NCI-H2196 treated with DMSO at 0.1 percent for 48 hours (cell line): ENCODE measurements at regions not wholly inside any gene's neighbourhood (a gene's known extent, or its start where the extent isn't known, plus 50 kb on each side); places are given as distances from the start of the nearest gene placed in this dataset.
"Not testable (repeated sequence)": the region's sequence is repeated elsewhere in the genome, so short reads cannot be mapped to it uniquely, and the experiment has no call there.

ENCODE experiments used
- DNase-seq: peaks from one replicate; lab custom pipeline; 2025; ENCODE audit not compliant: unreplicated experiment; lab: John Stamatoyannopoulos, UW

- DNase-seq, result no peak
Measured at GRCh38 chr12:65673732-65674131, 150.6 kb upstream of the HMGA2 start.

GRCh38 chr12:65675141-65675621 is 149.1 kb upstream of the HMGA2 start:
- DNase-seq, result no peak

GRCh38 chr12:65678172-65678571 is 146.1 kb upstream of the HMGA2 start:
- not testable (repeated sequence) for DNase-seq

- DNase-seq, result no peak
Measured at GRCh38 chr12:65681226-65681625, 143.1 kb upstream of the HMGA2 start.

GRCh38 chr12:65682112-65682511 is 142.2 kb upstream of the HMGA2 start:
- DNase-seq, result no peak

GRCh38 chr12:65684906-65685305 is 139.4 kb upstream of the HMGA2 start:
- no peak for DNase-seq

- DNase-seq, result no peak
Measured at GRCh38 chr12:65685514-65685913, 138.8 kb upstream of the HMGA2 start.

GRCh38 chr12:65689508-65689907 is 134.8 kb upstream of the HMGA2 start:
- no peak for DNase-seq

GRCh38 chr12:65690477-65690876 is 133.8 kb upstream of the HMGA2 start:
- DNase-seq, result no peak

GRCh38 chr12:65694130-65694529 is 130.2 kb upstream of the HMGA2 start:
- DNase-seq, result no peak

GRCh38 chr12:65695113-65695865 is 129.0 kb upstream of the HMGA2 start:
- DNase-seq, result no peak

- DNase-seq, result no peak
Measured at GRCh38 chr12:65696227-65696626, 128.1 kb upstream of the HMGA2 start.

- no peak for DNase-seq
Measured at GRCh38 chr12:65699251-65699650, 125.0 kb upstream of the HMGA2 start.

GRCh38 chr12:65703176-65703575 is 121.1 kb upstream of the HMGA2 start:
- no peak for DNase-seq

GRCh38 chr12:65705380-65705876 is 118.9 kb upstream of the HMGA2 start:
- no peak for DNase-seq

- DNase-seq, result no peak
Measured at GRCh38 chr12:65707051-65707450, 117.2 kb upstream of the HMGA2 start.

GRCh38 chr12:65712260-65713004 is 111.9 kb upstream of the HMGA2 start:
- no peak for DNase-seq

- DNase-seq, result no peak
Measured at GRCh38 chr12:65715961-65716360, 108.3 kb upstream of the HMGA2 start.

- no peak for DNase-seq
Measured at GRCh38 chr12:65720136-65721130, 103.8 kb upstream of the HMGA2 start.

GRCh38 chr12:65721541-65722190 is 102.6 kb upstream of the HMGA2 start:
- no peak for DNase-seq
